Progenitor cell of endocrine pancreas (in vitro differentiated cells): ENCODE measurements at regions not wholly inside any gene's neighbourhood (a gene's known extent, or its start where the extent isn't known, plus 50 kb on each side); places are given as distances from the start of the nearest gene placed in this dataset.

Experiments used
- DNase-seq: peaks from one replicate; pipeline ENCODE4 v3.0.0; 2021; ENCODE audit warnings: low spot score; ENCODE audit not compliant: unreplicated experiment
- H3K27ac Mint-ChIP-seq: 2 replicates; pipeline ENCODE4 v1.8.0; 2021; ENCODE audit warnings: mild to moderate bottlenecking, moderate library complexity, mixed read lengths
- H3K27me3 Mint-ChIP-seq: 2 replicates; pipeline ENCODE4 v1.8.0; 2021; ENCODE audit warnings: mixed read lengths
- H3K36me3 Mint-ChIP-seq: 2 replicates; pipeline ENCODE4 v1.8.0; 2022; ENCODE audit warnings: mixed read lengths; ENCODE audit not compliant: insufficient read depth
- H3K4me1 Mint-ChIP-seq: 2 replicates; pipeline ENCODE4 v1.8.0; 2021; ENCODE audit warnings: low read depth, mixed read lengths
- H3K4me3 Mint-ChIP-seq: 2 replicates; pipeline ENCODE4 v1.8.0; 2021; ENCODE audit warnings: low read depth, mild to moderate bottlenecking, moderate library complexity, mixed read lengths
- H3K9me3 Mint-ChIP-seq: 2 replicates; pipeline ENCODE4 v1.8.0; 2021; ENCODE audit warnings: low read depth, mixed read lengths
- CTCF ChIP-seq: fragments of 200-600 bp; sonication (generic); IDR thresholded peaks from one replicate; pipeline ENCODE4 v1.5.0; 2021; ENCODE audit warnings: antibody characterized with exemption, mild to moderate bottlenecking; ENCODE audit not compliant: unreplicated experiment

GRCh38 chr1:193313354-193314140 is 127.1 kb upstream of the B3GALT2 start:
- Mint-ChIP-seq H3K4me1 (peaks cover 27% of the 10 kb centered on the region), H3K36me3 (peaks cover 1% of the 10 kb centered on the region), H3K27ac (no peak overlapping the region), H3K9me3 (peaks cover 7% of the 10 kb centered on the region), H3K4me3 (no peak overlapping the region), H3K27me3 (peaks cover 47% of the 10 kb centered on the region)
- no peak for TF ChIP-seq CTCF
- DNase-seq, result no peak

- no peak for TF ChIP-seq CTCF
- Mint-ChIP-seq H3K9me3 (peaks cover 1% of the 10 kb centered on the region), H3K27me3 (peaks cover 47% of the 10 kb centered on the region), H3K36me3 (peaks cover under 1% of the 10 kb centered on the region), H3K27ac (no peak overlapping the region), H3K4me3 (no peak overlapping the region), H3K4me1 (peaks cover 34% of the 10 kb centered on the region)
- DNase-seq, result no peak
These were observed 126.0 kb upstream of the B3GALT2 start for GRCh38 chr1:193312432-193312831.

GRCh38 chr1:193311226-193311948 is 125.0 kb upstream of the B3GALT2 start:
- H3K27me3 Mint-ChIP-seq, result peaks cover 39% of the 10 kb centered on the region
- DNase-seq, result no peak
- TF ChIP-seq CTCF, result no peak
- peak overlapping the region; percentile 9 for H3K27ac Mint-ChIP-seq
- no peaks in the 10 kb centered on the region for H3K9me3 Mint-ChIP-seq
- peaks cover 34% of the 10 kb centered on the region for H3K4me1 Mint-ChIP-seq
- H3K36me3 Mint-ChIP-seq, result no peaks in the 10 kb centered on the region
- no peak overlapping the region for H3K4me3 Mint-ChIP-seq

GRCh38 chr1:193310564-193310963 is 124.2 kb upstream of the B3GALT2 start:
- H3K36me3 Mint-ChIP-seq, result no peaks in the 10 kb centered on the region
- H3K27me3 Mint-ChIP-seq, result peaks cover 35% of the 10 kb centered on the region
- H3K9me3 Mint-ChIP-seq, result no peaks in the 10 kb centered on the region
- peaks cover 34% of the 10 kb centered on the region for H3K4me1 Mint-ChIP-seq
- DNase-seq, result no peak
- TF ChIP-seq CTCF, result no peak
- H3K27ac Mint-ChIP-seq, result peak overlapping the region; percentile 14
- peak overlapping the region; percentile 1 for H3K4me3 Mint-ChIP-seq

- H3K27ac Mint-ChIP-seq, result peak overlapping the region; percentile 14
- no peak for DNase-seq
- no peaks in the 10 kb centered on the region for H3K9me3 Mint-ChIP-seq
- peaks cover 29% of the 10 kb centered on the region for H3K27me3 Mint-ChIP-seq
- peaks cover 34% of the 10 kb centered on the region for H3K4me1 Mint-ChIP-seq
- no peak for TF ChIP-seq CTCF
- H3K4me3 Mint-ChIP-seq, result no peak overlapping the region
- no peaks in the 10 kb centered on the region for H3K36me3 Mint-ChIP-seq
These were observed 123.6 kb upstream of the B3GALT2 start for GRCh38 chr1:193309936-193310475.
